Gastroesophageal sphincter (tissue), 3 donors: ENCODE measurements at regions not wholly inside any gene's neighbourhood (a gene's known extent, or its start where the extent isn't known, plus 50 kb on each side); places are given as distances from the start of the nearest gene placed in this dataset.

Experiments
- POLR2A ChIP-seq, 2 donors: fragments of 450-650 bp; IDR thresholded peaks; one replicate each; pipeline ENCODE4 v1.6.1; 2017; ENCODE audit warnings: antibody characterized with exemption in 2 of 2, mild to moderate bottlenecking in 2 of 2, moderate library complexity in 1 of 2
- TF ChIP-seq, protein P1 (sequence below), 4 experiments: fragments of 200-600 bp in 2 of 4; fragments of 450-650 bp in 2 of 4; sonication (generic) in 1 of 4; IDR thresholded peaks; one replicate each; pipeline ENCODE4 v1.5.1; 2017 to 2019; ENCODE audit warnings: antibody characterized with exemption in 4 of 4, mild to moderate bottlenecking in 2 of 4, moderate library complexity in 2 of 4

DNA sequence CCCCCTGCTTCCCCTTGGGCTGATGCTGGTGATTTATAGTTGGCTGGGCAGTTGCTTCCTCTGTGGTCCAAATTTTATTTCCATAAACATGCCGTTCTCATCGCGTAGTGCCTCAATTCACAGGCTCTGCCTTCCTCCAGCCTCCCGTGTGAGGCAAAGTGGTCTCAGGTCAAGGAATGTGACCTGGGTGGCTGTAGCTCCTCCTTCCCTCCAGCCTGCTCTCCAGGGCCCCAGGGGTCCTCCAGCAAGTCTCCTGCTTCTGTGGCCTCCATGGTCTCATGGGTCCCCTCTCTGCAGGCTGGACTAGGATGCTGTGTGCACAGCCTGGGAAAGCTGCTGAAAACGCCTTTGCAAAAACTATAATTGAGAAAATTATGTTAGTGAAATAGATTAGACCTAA is 694.1 kb downstream of the BRD1 start:
- TF ChIP-seq POLR2A (IDR thresholded peaks at IDR 0.05), result no peak
- TF ChIP-seq, protein P1, sequence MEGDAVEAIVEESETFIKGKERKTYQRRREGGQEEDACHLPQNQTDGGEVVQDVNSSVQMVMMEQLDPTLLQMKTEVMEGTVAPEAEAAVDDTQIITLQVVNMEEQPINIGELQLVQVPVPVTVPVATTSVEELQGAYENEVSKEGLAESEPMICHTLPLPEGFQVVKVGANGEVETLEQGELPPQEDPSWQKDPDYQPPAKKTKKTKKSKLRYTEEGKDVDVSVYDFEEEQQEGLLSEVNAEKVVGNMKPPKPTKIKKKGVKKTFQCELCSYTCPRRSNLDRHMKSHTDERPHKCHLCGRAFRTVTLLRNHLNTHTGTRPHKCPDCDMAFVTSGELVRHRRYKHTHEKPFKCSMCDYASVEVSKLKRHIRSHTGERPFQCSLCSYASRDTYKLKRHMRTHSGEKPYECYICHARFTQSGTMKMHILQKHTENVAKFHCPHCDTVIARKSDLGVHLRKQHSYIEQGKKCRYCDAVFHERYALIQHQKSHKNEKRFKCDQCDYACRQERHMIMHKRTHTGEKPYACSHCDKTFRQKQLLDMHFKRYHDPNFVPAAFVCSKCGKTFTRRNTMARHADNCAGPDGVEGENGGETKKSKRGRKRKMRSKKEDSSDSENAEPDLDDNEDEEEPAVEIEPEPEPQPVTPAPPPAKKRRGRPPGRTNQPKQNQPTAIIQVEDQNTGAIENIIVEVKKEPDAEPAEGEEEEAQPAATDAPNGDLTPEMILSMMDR (IDR thresholded peaks at IDR 0.05), result no peak
